ENCODE measurements at regions not wholly inside any gene's neighbourhood (a gene's known extent, or its start where the extent isn't known, plus 50 kb on each side); places are given as distances from the start of the nearest gene placed in this dataset.
"Not testable (repeated sequence)": the region's sequence is repeated elsewhere in the genome, so short reads cannot be mapped to it uniquely, and the experiment has no call there.

DNA sequence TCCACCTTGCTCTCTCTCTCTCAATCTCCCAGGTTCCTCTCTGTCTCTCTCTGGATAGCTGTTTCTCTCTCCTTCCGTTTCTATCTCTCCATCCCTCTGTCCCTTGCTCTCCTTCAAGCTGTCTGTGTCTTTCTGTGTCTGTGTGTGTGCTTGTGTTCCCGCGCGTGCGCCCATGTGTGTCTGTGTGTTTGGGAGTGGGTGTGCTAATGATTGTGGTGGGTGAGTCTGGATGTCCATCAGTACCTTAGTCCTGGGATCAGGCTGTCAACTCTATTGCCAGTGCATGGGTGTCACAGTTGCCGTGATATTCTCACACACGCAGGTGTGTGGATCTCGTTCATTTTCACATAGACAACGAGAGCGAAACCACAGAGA is 1380.6 kb upstream of the DEFB115 start:
- Histone ChIP-seq H3K4me1 (no peaks in the 10 kb centered on the region), H3K4me3 (no peak overlapping the region), H3K27me3 (peaks cover 0 to 4% of the 10 kb centered on the region in 2 donors), H3K36me3 (no peaks in the 10 kb centered on the region), H3K27ac (no peak overlapping the region), H3K9me3 (peaks cover 0 to 69% of the 10 kb centered on the region in 2 donors)
- peak in 1 of 4 donors; percentile 84 for DNase-seq
- TF ChIP-seq, protein P1, sequence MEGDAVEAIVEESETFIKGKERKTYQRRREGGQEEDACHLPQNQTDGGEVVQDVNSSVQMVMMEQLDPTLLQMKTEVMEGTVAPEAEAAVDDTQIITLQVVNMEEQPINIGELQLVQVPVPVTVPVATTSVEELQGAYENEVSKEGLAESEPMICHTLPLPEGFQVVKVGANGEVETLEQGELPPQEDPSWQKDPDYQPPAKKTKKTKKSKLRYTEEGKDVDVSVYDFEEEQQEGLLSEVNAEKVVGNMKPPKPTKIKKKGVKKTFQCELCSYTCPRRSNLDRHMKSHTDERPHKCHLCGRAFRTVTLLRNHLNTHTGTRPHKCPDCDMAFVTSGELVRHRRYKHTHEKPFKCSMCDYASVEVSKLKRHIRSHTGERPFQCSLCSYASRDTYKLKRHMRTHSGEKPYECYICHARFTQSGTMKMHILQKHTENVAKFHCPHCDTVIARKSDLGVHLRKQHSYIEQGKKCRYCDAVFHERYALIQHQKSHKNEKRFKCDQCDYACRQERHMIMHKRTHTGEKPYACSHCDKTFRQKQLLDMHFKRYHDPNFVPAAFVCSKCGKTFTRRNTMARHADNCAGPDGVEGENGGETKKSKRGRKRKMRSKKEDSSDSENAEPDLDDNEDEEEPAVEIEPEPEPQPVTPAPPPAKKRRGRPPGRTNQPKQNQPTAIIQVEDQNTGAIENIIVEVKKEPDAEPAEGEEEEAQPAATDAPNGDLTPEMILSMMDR (IDR thresholded peaks at IDR 0.05): no peak
- intact Hi-C loops (cut with DNase I): no loop called here
- ATAC-seq: no peak

- H3K9me3 ChIP-seq: peaks cover 0 to 69% of the 10 kb centered on the region in 2 donors
- H3K4me1 ChIP-seq; H3K36me3 ChIP-seq; intact Hi-C loops (cut with DNase I); DNase-seq; H3K27me3 ChIP-seq; ATAC-seq; H3K27ac ChIP-seq; H3K4me3 ChIP-seq: not testable (repeated sequence)
Observed at GRCh38 chr20:29877411-29878280, 1379.8 kb upstream of the DEFB115 start.

DNA sequence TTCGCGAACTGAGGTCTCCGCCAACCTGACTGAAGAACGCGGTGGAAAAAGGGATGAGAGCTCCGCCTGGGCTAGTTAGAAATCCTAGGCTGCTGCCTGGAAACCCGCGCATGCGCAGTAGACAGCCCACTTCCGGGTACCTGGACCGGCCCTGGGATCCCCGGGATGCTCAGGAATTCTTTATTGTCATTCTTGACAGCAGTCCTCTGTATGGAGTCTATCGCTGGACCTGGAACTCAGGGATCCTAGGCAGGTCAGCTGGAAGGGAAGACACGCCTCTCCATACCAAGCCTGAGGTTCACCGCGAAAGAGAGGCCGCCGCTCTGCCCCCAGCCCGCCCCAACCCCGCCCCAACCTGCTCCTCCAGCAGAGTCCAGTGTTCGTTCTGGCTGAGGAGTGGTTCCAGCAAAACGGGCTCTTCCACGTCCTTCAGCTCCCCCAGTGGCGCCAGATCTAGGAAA is 1379.2 kb upstream of the DEFB115 start:
- ATAC-seq (peak; percentile 58), DNase-seq (peak in 1 of 4 donors; percentile 84)
- H3K27me3 ChIP-seq: peaks cover 0 to 4% of the 10 kb centered on the region in 2 donors
- H3K9me3 ChIP-seq: peaks cover 0 to 69% of the 10 kb centered on the region in 2 donors
- intact Hi-C loops (cut with DNase I): no loop called here
- no peaks in the 10 kb centered on the region for H3K36me3 ChIP-seq
- H3K27ac ChIP-seq: no peak overlapping the region
- H3K4me3 ChIP-seq: no peak overlapping the region
- TF ChIP-seq, protein P1 (IDR thresholded peaks at IDR 0.05): no peak
- H3K4me1 ChIP-seq: no peaks in the 10 kb centered on the region

DNA sequence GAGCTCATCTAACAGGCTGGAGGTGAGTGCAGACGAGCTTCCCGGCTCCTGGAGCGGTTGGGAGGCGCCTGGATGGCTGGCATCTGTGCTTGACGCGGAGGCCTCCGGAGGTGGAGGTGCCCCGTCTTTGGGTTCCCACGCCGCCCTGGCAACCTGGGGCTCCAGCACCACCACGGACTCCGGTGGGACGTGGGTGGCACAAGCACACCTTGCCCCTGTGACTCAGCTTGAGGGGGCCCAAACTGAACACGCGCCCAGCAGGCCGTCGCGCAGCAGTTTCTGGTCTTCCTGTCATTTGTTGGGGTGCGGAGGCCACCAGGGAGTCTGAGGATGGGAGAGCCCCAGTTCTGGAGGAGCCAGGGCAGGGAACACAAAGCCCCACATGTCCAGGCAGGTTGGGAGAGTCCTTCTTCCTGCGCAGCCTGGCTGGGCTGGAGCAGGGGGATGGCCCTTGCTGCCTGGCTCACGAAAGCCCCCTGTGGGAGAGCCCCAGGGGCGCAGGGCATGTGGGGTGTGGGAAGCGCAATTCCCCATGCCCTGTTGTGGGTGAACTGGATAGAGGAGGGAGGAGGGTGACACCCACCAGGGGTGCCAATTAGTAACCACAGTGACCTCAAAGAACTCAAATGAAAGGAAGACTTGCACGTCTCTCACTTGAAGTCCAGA is 1378.6 kb upstream of the DEFB115 start:
- Histone ChIP-seq H3K36me3 (no peaks in the 10 kb centered on the region), H3K4me3 (no peak overlapping the region), H3K27me3 (peaks cover 0 to under 1% of the 10 kb centered on the region in 2 donors), H3K4me1 (no peaks in the 10 kb centered on the region), H3K27ac (no peak overlapping the region), H3K9me3 (peaks cover 0 to 63% of the 10 kb centered on the region in 2 donors)
- DNase-seq (peak in 1 of 4 donors; percentile 86), ATAC-seq (peak; percentile 37)
- TF ChIP-seq, protein P1 (IDR thresholded peaks at IDR 0.05): no peak
- intact Hi-C loops (cut with DNase I): no loop called here

- H3K36me3 ChIP-seq; ATAC-seq; H3K4me1 ChIP-seq; H3K27ac ChIP-seq; intact Hi-C loops (cut with DNase I); DNase-seq; H3K4me3 ChIP-seq; H3K27me3 ChIP-seq: not testable (repeated sequence)
- peaks cover 0 to 46% of the 10 kb centered on the region in 2 donors for H3K9me3 ChIP-seq
Observed at GRCh38 chr20:29881107-29881506, 1376.4 kb upstream of the DEFB115 start.

GRCh38 chr20:29883514-29884219 is 1373.8 kb upstream of the DEFB115 start:
- intact Hi-C loops (cut with DNase I); H3K27ac ChIP-seq; H3K4me1 ChIP-seq; H3K27me3 ChIP-seq; H3K4me3 ChIP-seq; H3K36me3 ChIP-seq: not testable (repeated sequence)
- ATAC-seq (peak; percentile 44), DNase-seq (peak in 1 of 4 donors; percentile 49)
- peaks cover 0 to 39% of the 10 kb centered on the region in 2 donors for H3K9me3 ChIP-seq

- H3K27ac ChIP-seq; H3K4me3 ChIP-seq; ATAC-seq; H3K4me1 ChIP-seq; H3K36me3 ChIP-seq; H3K27me3 ChIP-seq; intact Hi-C loops (cut with DNase I); DNase-seq: not testable (repeated sequence)
- peaks cover 0 to 33% of the 10 kb centered on the region in 2 donors for H3K9me3 ChIP-seq
Observed at GRCh38 chr20:29884322-29884721, 1373.1 kb upstream of the DEFB115 start.

DNA sequence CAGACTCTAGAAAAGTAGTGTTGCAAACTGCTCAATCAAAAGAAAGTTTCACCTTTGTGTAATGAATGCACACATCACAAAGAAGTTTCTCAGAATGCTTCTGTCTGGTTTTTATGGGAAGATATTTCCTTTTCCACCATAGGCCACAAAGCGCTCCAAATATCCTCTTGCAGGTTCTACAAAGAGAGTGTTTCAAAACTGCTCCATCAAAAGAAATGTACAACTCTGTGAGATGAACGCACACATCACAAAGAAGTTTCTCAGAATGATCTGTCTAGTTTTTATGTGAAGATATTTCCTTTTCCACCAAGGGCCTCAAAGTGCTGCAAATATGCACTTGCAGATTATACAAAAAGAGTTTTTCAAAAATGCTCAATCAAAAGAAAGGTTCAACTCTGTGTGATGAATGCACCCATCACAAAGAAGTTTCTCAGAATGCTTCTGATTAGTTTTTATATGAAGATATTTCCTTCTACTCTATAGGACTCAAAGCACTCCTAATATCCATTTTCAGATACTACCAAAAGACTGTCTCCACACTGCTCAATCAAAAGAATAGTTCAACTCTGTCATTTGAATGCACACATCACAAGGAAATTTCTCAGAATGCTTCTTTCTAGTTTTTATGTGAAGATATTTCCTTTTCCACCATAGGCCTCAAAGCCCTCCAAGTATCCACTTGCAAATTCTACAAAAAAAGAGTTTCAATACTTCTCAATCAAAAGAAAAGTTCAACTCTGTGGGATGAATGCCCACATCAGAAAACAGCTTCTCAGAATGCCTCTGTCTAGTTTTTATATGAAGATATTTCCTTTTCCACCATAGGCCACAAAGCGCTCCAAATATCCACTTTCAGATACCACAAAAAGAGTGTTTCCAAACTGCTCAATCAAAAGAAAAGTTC is 1371.9 kb upstream of the DEFB115 start:
- peaks cover 0 to 36% of the 10 kb centered on the region in 2 donors for H3K9me3 ChIP-seq
- H3K4me3 ChIP-seq; H3K36me3 ChIP-seq; ATAC-seq; H3K4me1 ChIP-seq; H3K27ac ChIP-seq; intact Hi-C loops (cut with DNase I); DNase-seq; H3K27me3 ChIP-seq: not testable (repeated sequence)

- H3K36me3 ChIP-seq; intact Hi-C loops (cut with DNase I); H3K4me1 ChIP-seq; DNase-seq; H3K27me3 ChIP-seq; H3K27ac ChIP-seq; H3K4me3 ChIP-seq; ATAC-seq: not testable (repeated sequence)
- peaks cover 0 to 41% of the 10 kb centered on the region in 2 donors for H3K9me3 ChIP-seq
Observed at GRCh38 chr20:29891555-29891954, 1365.9 kb upstream of the DEFB115 start.

Measured in left lung (tissue), 4 donors.